ENCODE measurements at regions not wholly inside any gene's neighbourhood (a gene's known extent, or its start where the extent isn't known, plus 50 kb on each side); places are given as distances from the start of the nearest gene placed in this dataset.

GRCh38 chrX:38893441-38893840, 92.2 kb downstream of the MID1IP1 start:
- TF ChIP-seq, protein P1, sequence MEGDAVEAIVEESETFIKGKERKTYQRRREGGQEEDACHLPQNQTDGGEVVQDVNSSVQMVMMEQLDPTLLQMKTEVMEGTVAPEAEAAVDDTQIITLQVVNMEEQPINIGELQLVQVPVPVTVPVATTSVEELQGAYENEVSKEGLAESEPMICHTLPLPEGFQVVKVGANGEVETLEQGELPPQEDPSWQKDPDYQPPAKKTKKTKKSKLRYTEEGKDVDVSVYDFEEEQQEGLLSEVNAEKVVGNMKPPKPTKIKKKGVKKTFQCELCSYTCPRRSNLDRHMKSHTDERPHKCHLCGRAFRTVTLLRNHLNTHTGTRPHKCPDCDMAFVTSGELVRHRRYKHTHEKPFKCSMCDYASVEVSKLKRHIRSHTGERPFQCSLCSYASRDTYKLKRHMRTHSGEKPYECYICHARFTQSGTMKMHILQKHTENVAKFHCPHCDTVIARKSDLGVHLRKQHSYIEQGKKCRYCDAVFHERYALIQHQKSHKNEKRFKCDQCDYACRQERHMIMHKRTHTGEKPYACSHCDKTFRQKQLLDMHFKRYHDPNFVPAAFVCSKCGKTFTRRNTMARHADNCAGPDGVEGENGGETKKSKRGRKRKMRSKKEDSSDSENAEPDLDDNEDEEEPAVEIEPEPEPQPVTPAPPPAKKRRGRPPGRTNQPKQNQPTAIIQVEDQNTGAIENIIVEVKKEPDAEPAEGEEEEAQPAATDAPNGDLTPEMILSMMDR (IDR thresholded peaks at IDR 0.05; ENCODE audit: low read depth, low read length, poor library complexity, severe bottlenecking): no peak
- TF ChIP-seq EZH2phosphoT487 (IDR thresholded peaks at IDR 0.05; ENCODE audit: borderline replicate concordance, low read length): no peak

Measured in DOHH2 (cell line).